ENCODE measurements at regions not wholly inside any gene's neighbourhood (a gene's known extent, or its start where the extent isn't known, plus 50 kb on each side); places are given as distances from the start of the nearest gene placed in this dataset.

DNA sequence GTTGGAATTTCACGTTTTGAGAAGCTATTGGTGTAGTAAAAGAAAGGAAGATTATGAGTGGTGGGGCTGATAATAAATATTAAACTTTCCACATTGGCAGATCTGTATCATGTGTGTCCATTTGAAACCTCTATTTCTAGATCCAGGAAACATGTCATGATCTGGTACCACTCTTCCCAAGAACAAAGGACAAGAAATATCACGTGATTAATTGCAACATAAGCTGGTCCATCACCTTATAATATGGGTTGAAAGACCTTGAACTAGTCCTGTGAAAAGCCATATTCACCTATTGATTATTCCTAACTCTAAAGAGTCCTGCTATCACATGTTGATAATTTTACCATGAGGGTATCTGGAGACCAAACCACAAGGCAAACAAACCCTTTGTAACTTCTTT, 335.3 kb upstream of the SMIM21 start:
- TF ChIP-seq, protein P1, sequence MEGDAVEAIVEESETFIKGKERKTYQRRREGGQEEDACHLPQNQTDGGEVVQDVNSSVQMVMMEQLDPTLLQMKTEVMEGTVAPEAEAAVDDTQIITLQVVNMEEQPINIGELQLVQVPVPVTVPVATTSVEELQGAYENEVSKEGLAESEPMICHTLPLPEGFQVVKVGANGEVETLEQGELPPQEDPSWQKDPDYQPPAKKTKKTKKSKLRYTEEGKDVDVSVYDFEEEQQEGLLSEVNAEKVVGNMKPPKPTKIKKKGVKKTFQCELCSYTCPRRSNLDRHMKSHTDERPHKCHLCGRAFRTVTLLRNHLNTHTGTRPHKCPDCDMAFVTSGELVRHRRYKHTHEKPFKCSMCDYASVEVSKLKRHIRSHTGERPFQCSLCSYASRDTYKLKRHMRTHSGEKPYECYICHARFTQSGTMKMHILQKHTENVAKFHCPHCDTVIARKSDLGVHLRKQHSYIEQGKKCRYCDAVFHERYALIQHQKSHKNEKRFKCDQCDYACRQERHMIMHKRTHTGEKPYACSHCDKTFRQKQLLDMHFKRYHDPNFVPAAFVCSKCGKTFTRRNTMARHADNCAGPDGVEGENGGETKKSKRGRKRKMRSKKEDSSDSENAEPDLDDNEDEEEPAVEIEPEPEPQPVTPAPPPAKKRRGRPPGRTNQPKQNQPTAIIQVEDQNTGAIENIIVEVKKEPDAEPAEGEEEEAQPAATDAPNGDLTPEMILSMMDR (IDR thresholded peaks at IDR 0.05) = no peak
- TF ChIP-seq EP300 (IDR thresholded peaks at IDR 0.05) (no peak), POLR2A (IDR thresholded peaks at IDR 0.05) (no peak)
